COLO829 (cell line): ENCODE measurements at regions not wholly inside any gene's neighbourhood (a gene's known extent, or its start where the extent isn't known, plus 50 kb on each side); places are given as distances from the start of the nearest gene placed in this dataset.
A peak's percentile ranks its signal among the peaks of the same experiment; 100 is the strongest.
"Not testable (repeated sequence)": the region's sequence is repeated elsewhere in the genome, so short reads cannot be mapped to it uniquely, and the experiment has no call there.

Experiments
- DNase-seq: peaks from one replicate; pipeline ENCODE4 v3.0.0; 2012; ENCODE audit warnings: low spot score

- DNase-seq, result no peak
Measured at GRCh38 chr16:72596373-72596772, 424.4 kb upstream of the PMFBP1 start.

GRCh38 chr16:72590151-72590937, 418.4 kb upstream of the PMFBP1 start:
- DNase-seq, result no peak

GRCh38 chr16:72588551-72588950, 416.6 kb upstream of the PMFBP1 start:
- no peak for DNase-seq

GRCh38 chr16:72578061-72578460, 406.1 kb upstream of the PMFBP1 start:
- not testable (repeated sequence) for DNase-seq

- DNase-seq, result no peak
Measured at GRCh38 chr16:72576189-72576588, 404.2 kb upstream of the PMFBP1 start.

GRCh38 chr16:72569677-72570076, 397.7 kb upstream of the PMFBP1 start:
- DNase-seq, result no peak

- no peak for DNase-seq
Measured at GRCh38 chr16:72568502-72568901, 396.5 kb upstream of the PMFBP1 start.

- DNase-seq, result no peak
Measured at GRCh38 chr16:72566174-72566573, 394.2 kb upstream of the PMFBP1 start.

GRCh38 chr16:72565106-72565505, 393.2 kb upstream of the PMFBP1 start:
- DNase-seq, result no peak

GRCh38 chr16:72560617-72561016, 388.7 kb upstream of the PMFBP1 start:
- peak; percentile 24 for DNase-seq

GRCh38 chr16:72558501-72558900, 386.5 kb upstream of the PMFBP1 start:
- no peak for DNase-seq

- DNase-seq, result no peak
Measured at GRCh38 chr16:72554935-72555334, 383.0 kb upstream of the PMFBP1 start.

- DNase-seq, result no peak
Measured at GRCh38 chr16:72552654-72553053, 380.7 kb upstream of the PMFBP1 start.

- DNase-seq, result no peak
Measured at GRCh38 chr16:72551649-72552048, 379.7 kb upstream of the PMFBP1 start.

GRCh38 chr16:72549878-72550277, 377.9 kb upstream of the PMFBP1 start:
- DNase-seq, result no peak

GRCh38 chr16:72542102-72542501, 370.1 kb upstream of the PMFBP1 start:
- DNase-seq, result no peak

GRCh38 chr16:72537664-72538063, 365.7 kb upstream of the PMFBP1 start:
- DNase-seq, result peak; percentile 2

- no peak for DNase-seq
Measured at GRCh38 chr16:72536723-72537435, 364.9 kb upstream of the PMFBP1 start.

GRCh38 chr16:72532906-72533410, 361.0 kb upstream of the PMFBP1 start:
- no peak for DNase-seq

GRCh38 chr16:72530434-72530833, 358.5 kb upstream of the PMFBP1 start:
- DNase-seq, result no peak

GRCh38 chr16:72523087-72523486, 351.1 kb upstream of the PMFBP1 start:
- DNase-seq, result no peak

GRCh38 chr16:72517154-72517553, 345.2 kb upstream of the PMFBP1 start:
- no peak for DNase-seq

- no peak for DNase-seq
Measured at GRCh38 chr16:72511171-72511570, 339.2 kb upstream of the PMFBP1 start.
